ENCODE measurements at regions not wholly inside any gene's neighbourhood (a gene's known extent, or its start where the extent isn't known, plus 50 kb on each side); places are given as distances from the start of the nearest gene placed in this dataset.
A peak's percentile ranks its signal among the peaks of the same experiment; 100 is the strongest.

- peak overlapping the region; percentile 97 for H4K91ac ChIP-seq (ENCODE audit: insufficient read depth, low read depth, low read length)
- peak overlapping the region; percentile 87 for H2BK20ac ChIP-seq (ENCODE audit: low read depth, low read length)
- no peaks in the 10 kb centered on the region for H4K20me1 ChIP-seq (ENCODE audit: insufficient read depth, low read length)
- ATAC-seq (ENCODE audit: low read depth) (no peak), DNase-seq (peak; percentile 29)
- H3K18ac ChIP-seq (ENCODE audit: low read depth, low read length): peak overlapping the region; percentile 76; the same call in 1 of the 2 replicates
- H3K79me1 ChIP-seq (ENCODE audit: low read depth in 1 of 2, low read length in 2 of 2): no peaks in the 10 kb centered on the region
- no peaks in the 10 kb centered on the region for H3K27me3 ChIP-seq (ENCODE audit: control insufficient read depth, insufficient read depth, low read length)
- peak overlapping the region; percentile 29 for H3K23ac ChIP-seq (ENCODE audit: low read depth, low read length)
- H3K9me3 ChIP-seq (ENCODE audit: control insufficient read depth, insufficient read depth, low read length): no peaks in the 10 kb centered on the region
- H3K27ac ChIP-seq (ENCODE audit: insufficient read depth, low read length): peak overlapping the region; percentile 1; the same call in 1 of the 2 replicates
- WGBS, 2 experiments (ENCODE audit: extremely low coverage in 2 of 2, insufficient read length in 1 of 2): no CpG with 5 or more reads among the region's 6 CpGs
- H2BK5ac ChIP-seq (ENCODE audit: low read depth, low read length, poor library complexity, severe bottlenecking): peak overlapping the region; percentile 86
- no peak overlapping the region for H2AFZ ChIP-seq (replicated peaks; ENCODE audit: low read length, poor library complexity)
- H4K8ac ChIP-seq (ENCODE audit: low read depth in 2 of 2, low read length in 2 of 2): peak overlapping the region; percentile 73
- H2BK120ac ChIP-seq (ENCODE audit: low read depth, low read length): peak overlapping the region; percentile 96
- in situ Hi-C loops (cut with MboI; ENCODE audit: low sequenced_read_pairs) (no loop called here), intact Hi-C loops (cut with micrococcal nuclease) (loop anchor here (2.0 to 5.0 kb wide), 2 partner anchors 16 to 125 kb away; no protein-coding TSS in a partner anchor), dilution Hi-C loops (cut with HindIII; ENCODE audit: low sequenced_read_pairs, unreplicated experiment) (no loop called here)
- peaks cover 10% of the 10 kb centered on the region; the same call in 1 of the 2 replicates for H3K4me1 ChIP-seq (ENCODE audit: control insufficient read depth, insufficient read depth, low read length)
- no TSS peak for BruUV-seq (replicated peaks)
- H3K14ac ChIP-seq (replicated peaks; ENCODE audit: low read depth, low read length): peak overlapping the region; percentile 68
- H2AK5ac ChIP-seq (ENCODE audit: low read depth, low read length): peak overlapping the region; percentile 27
- H3K9me1 ChIP-seq (ENCODE audit: insufficient read depth, low read length): peaks cover 16% of the 10 kb centered on the region
- POLR2A ChIA-PET (ENCODE audit: unreplicated experiment): no interaction called here
- H3K4me3 ChIP-seq (ENCODE audit: insufficient read depth, low read depth, low read length): no peak overlapping the region
- H3K9ac ChIP-seq (ENCODE audit: low read depth, low read length): no peak overlapping the region; the same call in 1 of the 2 replicates
- peak overlapping the region; percentile 74 for H2BK15ac ChIP-seq (ENCODE audit: low read depth, low read length)
- peak overlapping the region; percentile 42; the same call in 1 of the 2 replicates for H4K5ac ChIP-seq (ENCODE audit: low read depth, low read length)
- H3K4ac ChIP-seq (ENCODE audit: low read depth, low read length): peak overlapping the region; percentile 96
- peak overlapping the region; percentile 19; the same call in 1 of the 2 replicates for H3K56ac ChIP-seq (ENCODE audit: extremely low read depth, insufficient read depth, low read length)
- CTCF ChIA-PET: interaction anchor here (0.6 to 0.9 kb wide), 2 partner anchors 121 to 128 kb away, joined by 3 read pairs; no protein-coding TSS in a partner anchor
- peak overlapping the region; percentile 86 for H3K4me2 ChIP-seq (ENCODE audit: low read depth, low read length)
- no peaks in the 10 kb centered on the region for H3K36me3 ChIP-seq (ENCODE audit: control insufficient read depth, insufficient read depth, low read length)
- no peak overlapping the region for H2AK9ac ChIP-seq (replicated peaks; ENCODE audit: low read depth, low read length, poor library complexity)
- TF ChIP-seq MAFK (IDR thresholded peaks at IDR 0.05; ENCODE audit: low read depth, low read length): no peak
- TF ChIP-seq MAZ (IDR thresholded peaks at IDR 0.05; ENCODE audit: borderline replicate concordance, low read depth, low read length): no peak
- TF ChIP-seq CHD1 (IDR thresholded peaks at IDR 0.05; ENCODE audit: low read depth, low read length): no peak
- no peak for TF ChIP-seq RFX5 (IDR thresholded peaks at IDR 0.05; ENCODE audit: low read depth, low read length)
- TF ChIP-seq, protein P1, sequence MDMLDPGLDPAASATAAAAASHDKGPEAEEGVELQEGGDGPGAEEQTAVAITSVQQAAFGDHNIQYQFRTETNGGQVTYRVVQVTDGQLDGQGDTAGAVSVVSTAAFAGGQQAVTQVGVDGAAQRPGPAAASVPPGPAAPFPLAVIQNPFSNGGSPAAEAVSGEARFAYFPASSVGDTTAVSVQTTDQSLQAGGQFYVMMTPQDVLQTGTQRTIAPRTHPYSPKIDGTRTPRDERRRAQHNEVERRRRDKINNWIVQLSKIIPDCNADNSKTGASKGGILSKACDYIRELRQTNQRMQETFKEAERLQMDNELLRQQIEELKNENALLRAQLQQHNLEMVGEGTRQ (IDR thresholded peaks at IDR 0.05; ENCODE audit: low read depth, low read length): no peak
- TF ChIP-seq MXI1 (IDR thresholded peaks at IDR 0.05; ENCODE audit: borderline replicate concordance, low read depth, low read length): no peak
- no peak for TF ChIP-seq RCOR1 (IDR thresholded peaks at IDR 0.05; ENCODE audit: insufficient replicate concordance, low read length)
- TF ChIP-seq, protein P2, sequence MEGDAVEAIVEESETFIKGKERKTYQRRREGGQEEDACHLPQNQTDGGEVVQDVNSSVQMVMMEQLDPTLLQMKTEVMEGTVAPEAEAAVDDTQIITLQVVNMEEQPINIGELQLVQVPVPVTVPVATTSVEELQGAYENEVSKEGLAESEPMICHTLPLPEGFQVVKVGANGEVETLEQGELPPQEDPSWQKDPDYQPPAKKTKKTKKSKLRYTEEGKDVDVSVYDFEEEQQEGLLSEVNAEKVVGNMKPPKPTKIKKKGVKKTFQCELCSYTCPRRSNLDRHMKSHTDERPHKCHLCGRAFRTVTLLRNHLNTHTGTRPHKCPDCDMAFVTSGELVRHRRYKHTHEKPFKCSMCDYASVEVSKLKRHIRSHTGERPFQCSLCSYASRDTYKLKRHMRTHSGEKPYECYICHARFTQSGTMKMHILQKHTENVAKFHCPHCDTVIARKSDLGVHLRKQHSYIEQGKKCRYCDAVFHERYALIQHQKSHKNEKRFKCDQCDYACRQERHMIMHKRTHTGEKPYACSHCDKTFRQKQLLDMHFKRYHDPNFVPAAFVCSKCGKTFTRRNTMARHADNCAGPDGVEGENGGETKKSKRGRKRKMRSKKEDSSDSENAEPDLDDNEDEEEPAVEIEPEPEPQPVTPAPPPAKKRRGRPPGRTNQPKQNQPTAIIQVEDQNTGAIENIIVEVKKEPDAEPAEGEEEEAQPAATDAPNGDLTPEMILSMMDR (conservative IDR thresholded peaks at IDR 0.05; ENCODE audit: low read depth, low read length): no peak
- no peak for TF ChIP-seq POLR2A (IDR thresholded peaks at IDR 0.05; ENCODE audit: low read depth, low read length)
- TF ChIP-seq RAD21 (IDR thresholded peaks at IDR 0.05; ENCODE audit: low read length): no peak
- no peak for TF ChIP-seq NFE2L2 (IDR thresholded peaks at IDR 0.05; ENCODE audit: low read depth, low read length)
- no peak for TF ChIP-seq SMC3 (IDR thresholded peaks at IDR 0.05; ENCODE audit: low read depth, low read length)
- no peak for TF ChIP-seq FOS (IDR thresholded peaks at IDR 0.05; ENCODE audit: low read depth, low read length)
- TF ChIP-seq ELK1 (IDR thresholded peaks at IDR 0.05; ENCODE audit: borderline replicate concordance, low read depth, low read length): no peak
These were observed 513.6 kb downstream of the IRS2 start for GRCh38 chr13:109272595-109273325.

All from IMR-90 (cell line).